Hematopoietic multipotent progenitor cell (in vitro differentiated cells): ENCODE measurements at regions not wholly inside any gene's neighbourhood (a gene's known extent, or its start where the extent isn't known, plus 50 kb on each side); places are given as distances from the start of the nearest gene placed in this dataset.
"Not testable (repeated sequence)": the region's sequence is repeated elsewhere in the genome, so short reads cannot be mapped to it uniquely, and the experiment has no call there.

Experiments used
- DNase-seq, 3 donors: peaks; one replicate each; pipeline ENCODE4 v3.0.0-alpha.2; 2011 to 2015; ENCODE audit warnings: low read depth in 2 of 3, low spot score in 2 of 3

DNA sequence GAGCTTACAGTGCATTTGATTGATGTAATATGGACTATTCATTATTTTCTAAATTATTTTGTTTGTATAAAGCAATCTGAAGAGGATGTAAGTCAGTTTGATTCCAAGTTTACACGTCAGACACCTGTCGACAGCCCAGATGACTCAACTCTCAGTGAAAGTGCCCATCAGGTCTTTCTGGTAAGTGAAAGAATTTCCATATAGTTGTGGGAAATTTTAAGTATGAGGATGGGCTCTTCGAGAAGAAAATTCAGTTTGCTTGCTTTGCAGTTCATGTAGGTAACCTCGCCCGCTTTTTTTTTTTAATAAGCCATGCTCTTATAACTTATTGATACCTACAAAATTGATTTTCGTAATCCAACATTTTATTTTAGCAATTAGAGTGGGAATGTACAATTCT, 151.6 kb downstream of the CDRT15L2 start:
- DNase-seq, result not testable (repeated sequence)

DNA sequence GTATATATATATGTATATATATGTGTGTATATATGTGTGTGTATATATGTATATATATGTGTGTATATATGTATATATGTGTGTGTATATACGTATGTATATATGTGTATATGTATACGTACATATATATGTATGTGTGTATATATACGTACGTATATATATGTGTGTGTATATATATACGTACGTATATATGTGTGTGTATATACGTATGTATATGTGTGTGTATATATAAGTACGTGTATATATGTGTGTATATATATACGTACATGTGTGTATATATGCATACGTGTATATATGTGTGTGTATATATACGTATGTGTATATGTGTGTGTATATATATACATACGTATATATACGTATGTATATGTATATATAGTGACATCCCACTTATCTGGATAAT, 154.4 kb downstream of the CDRT15L2 start:
- no peak for DNase-seq

DNA sequence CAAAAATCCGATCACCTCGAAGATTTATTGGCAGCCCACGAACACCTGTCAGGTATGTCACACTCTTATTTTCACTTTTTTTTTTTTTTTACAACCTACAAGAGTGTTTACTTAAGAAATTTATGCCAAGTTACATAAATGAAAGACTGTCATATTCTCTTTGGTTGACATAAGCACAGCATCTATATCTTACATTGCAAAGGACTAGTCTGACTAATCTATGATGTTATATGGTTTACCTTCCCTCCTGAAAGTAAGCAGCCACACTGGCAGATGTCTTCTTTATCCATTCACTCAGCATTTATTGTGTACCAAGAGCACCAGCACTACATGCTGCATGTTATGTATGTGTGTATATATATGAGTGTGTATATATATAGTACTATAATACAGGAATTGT, 156.3 kb downstream of the CDRT15L2 start:
- no peak for DNase-seq

DNA sequence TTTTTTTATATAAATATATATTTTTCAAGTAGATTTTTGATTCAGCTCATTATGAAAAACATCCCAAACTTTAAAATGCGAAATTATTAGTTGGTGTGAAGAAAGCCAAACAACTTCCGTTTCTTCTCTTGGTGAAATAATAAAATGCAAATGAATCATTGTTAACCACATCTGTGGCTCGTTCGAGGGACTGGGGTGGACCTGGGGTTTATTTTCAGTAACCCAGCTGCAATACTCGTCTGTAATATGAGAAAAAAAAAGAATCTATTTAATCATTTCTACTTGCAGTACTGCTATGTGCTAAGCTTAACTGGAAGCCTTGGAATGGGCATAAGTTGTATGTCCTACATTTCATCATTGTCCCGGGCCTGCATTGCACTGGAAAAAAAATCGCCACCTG, 158.1 kb downstream of the CDRT15L2 start:
- not testable (repeated sequence) for DNase-seq

DNA sequence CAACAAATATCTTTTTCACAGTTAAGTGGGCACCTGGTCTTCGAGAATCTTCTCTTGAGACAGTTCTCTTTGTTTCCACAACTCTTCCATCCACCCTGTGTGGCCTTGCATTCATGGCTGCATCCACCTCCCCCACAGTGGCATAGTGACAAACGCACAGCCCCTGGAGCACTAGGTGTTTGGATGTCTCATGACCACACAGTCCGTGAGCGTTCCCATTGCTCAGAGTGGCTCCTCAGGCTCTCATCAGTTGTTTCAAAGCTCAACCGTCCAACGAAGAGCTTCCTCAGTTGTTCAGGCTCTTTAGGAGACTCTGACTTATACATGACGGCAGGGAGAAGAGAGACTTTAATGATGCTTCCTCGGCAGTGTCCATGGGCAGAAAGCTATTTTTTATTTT, 191.6 kb downstream of the CDRT15L2 start:
- DNase-seq, result no peak

DNA sequence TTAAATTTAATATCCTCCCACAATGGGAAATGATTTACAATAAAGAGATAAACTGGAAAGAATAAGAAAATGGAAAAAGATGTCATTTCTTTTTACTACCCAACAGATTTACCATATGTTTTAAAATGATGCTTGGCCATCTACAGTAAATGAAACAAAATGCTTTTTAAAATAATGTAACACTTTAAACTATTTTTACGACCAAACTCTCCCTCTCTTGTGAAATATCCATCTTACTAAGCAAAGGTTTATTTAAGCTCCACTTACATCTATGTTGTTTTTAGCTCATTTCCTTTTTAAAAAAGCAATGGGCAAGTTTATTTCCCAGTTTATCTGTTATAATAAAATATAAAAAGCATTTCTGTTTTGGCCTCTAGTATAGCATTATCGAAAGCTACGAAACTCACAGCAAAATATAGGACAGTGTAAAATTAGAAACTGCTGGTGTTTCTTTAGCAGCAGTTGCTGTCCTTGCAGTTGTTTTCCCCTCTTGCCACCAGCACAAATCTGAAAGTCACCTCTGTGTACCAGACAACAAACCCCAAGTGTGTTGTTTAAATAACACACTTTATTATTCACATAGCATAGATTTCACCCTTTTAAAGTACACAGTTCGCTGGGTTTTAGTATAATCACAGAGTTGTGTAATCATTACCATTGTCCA, 195.1 kb downstream of the CDRT15L2 start:
- no peak for DNase-seq

DNA sequence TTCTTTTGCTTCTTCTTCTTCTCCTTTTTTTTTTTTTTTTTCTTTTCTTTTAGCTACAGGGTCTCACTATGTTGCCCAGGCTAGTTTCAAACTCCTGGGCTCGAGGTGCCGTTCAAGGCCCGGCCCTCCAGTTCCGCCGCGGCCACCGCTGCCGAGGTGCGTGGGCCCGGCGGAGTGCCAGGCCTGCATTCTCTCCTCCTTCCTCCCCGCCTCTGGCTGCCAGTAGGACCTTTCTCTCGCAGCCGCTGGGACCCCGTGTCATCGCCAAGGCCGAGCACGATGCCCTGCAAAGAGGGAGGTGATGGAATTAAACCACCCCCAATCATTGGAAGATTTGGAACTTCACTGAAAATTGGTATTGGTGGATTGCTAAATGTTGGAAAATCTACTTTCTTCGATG, 195.8 kb downstream of the CDRT15L2 start:
- no peak for DNase-seq

DNA sequence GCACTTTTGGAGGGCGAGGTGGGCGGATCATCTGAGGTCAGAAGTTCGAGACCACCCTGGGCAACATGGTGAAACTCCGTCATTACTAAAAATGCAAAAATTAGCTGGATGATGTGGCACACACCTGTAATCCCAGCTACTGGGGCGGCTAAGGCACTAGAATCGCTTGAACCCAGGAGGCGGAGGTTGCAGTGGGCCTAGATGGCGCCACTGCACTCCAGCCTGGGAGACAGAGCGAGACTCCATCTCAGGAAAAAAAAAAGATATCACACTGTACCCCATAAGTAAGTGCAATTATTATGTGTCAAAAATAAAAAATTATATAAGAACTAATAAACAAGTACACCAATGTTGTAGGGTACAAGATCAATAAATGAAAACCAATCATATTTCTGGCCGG, 200.0 kb downstream of the CDRT15L2 start:
- DNase-seq, result no peak

DNA sequence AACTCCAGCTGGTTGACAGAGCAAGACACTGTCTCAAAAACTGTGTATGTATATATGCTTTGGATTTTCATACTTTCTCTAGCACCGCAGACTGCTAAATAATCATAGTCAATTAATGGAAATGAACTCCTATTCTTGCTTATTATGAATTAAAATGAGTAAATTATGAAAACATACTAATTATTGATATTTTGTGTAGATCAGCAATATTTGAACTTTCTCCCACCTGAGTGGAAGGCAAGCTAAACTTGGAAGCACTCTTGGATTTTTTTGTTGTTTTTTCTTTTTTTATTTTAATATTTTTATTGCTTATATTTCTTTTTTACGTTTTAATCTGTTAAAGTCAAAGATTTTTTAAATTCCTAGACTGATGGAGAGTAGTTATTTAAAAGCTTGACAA, 201.7 kb downstream of the CDRT15L2 start:
- no peak for DNase-seq

DNA sequence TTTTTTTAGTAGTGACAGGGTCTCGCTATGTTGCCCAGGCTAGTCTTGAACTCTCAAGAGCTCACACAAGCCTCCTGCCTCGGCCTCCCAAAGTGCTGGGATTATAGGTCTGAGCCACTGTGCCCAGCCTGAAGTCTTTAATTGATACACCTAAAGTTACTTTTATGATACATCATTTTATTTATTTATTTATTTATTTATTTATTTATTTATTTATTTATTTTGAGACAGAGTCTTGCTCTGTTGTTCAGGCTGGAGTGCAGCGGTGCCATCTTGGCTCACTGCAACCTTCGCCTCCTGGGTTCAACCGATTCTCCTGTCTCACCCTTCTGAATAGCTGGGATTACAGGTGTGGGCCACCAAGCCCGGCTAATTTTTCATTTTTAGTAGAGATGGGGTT, 202.3 kb downstream of the CDRT15L2 start:
- DNase-seq, result not testable (repeated sequence)

DNA sequence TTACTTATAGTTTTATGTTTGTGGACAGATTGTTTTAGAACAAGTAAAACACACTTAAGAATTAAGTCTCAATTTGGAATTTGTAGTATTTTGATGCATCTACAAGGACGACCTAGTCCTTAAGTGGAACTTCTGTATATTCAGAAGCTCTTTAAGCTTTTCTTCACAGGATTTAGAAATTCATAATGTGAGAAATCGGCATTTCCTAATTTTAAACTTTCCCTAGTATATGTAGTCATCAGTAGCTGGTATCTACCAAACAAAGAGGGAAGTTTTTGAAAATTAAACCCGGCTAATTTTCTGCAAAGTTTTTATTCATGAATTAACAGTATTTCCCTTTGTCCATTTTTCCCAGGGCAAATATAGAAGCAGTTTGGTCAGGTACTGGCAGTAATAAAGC, 203.6 kb downstream of the CDRT15L2 start:
- DNase-seq, result no peak

DNA sequence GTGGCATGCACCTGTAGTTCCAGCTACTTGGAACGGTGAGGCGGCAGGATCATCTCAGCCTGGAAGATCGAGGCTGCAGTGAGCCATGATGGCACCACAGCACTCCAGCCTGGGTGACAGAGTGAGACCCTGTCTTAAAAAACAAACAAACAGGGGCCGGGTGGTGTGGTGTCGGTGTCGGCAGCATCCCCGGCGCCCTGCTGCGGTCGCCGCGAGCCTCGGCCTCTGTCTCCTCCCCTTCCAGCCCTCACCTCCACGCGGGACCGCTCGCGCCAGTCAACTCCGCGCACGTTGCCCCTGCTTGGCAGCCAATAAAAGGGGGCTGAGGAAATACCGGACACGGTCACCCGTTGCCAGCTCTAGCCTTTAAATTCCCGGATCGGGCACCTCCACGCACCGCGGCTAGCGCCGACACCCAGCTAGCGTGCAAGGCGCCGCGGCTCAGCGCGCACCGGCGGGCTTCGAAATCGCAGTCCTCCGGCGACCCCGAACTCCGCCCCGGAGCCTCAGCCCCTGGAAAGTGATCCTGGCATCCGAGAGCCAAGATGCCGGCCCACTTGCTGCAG, 204.7 kb downstream of the CDRT15L2 start:
- no peak for DNase-seq

DNA sequence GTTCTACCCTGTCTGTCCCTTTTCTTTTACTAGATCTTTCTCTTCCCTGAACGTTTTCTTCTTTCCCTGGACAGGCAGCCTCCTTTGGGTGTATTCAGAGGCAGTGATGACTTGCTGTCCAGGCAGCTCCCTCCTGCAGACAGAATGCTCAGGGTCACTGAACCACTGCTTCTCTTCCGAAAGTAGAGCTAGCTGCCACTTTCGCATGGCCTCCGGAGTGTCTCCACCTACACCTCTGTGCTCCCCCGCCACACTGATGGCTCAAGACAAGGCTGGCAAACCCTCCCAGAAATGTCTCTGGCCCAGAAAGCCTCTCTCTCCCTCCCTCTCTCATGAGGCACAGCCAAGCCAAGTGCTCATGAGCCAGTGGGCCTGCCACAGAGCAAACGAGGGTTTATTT, 207.8 kb downstream of the CDRT15L2 start:
- DNase-seq, result no peak

DNA sequence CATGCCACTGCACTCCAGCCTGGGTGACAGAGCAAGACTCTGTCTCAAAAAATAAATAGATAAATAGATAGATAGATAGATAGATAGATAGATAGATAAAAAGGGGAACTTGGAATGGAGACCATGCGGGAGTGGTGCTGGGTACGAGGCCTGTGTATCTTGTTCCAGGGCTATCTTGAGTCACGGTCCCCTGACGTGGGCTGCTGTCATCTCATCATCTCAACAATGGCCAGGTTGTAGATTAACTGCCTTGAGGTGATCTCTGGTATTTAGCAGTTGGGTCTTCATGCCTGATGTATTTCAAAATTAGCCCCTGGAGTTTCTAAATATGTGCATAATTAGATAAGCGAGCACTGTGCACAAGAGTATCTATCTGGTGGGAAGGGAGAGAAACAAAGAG, 212.1 kb downstream of the CDRT15L2 start:
- no peak for DNase-seq

DNA sequence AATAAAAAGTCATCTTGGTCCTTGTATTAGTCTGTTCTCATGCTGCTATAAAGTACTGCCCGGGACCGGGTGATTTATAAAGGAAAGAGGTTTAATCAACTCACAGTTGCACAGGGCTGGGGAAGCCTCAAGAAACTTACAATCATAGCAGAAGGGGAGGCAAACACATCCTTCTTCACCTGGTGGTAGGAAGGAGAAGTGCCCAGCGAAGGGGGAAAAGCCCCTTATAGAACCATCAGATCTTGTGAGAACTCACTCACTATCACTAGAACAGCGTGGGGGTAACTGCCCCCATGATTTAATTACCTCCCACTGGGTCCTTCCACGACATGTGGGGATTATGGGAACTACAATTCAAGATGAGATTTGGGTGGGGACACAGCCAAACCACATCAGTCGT, 215.0 kb downstream of the CDRT15L2 start:
- not testable (repeated sequence) for DNase-seq

DNA sequence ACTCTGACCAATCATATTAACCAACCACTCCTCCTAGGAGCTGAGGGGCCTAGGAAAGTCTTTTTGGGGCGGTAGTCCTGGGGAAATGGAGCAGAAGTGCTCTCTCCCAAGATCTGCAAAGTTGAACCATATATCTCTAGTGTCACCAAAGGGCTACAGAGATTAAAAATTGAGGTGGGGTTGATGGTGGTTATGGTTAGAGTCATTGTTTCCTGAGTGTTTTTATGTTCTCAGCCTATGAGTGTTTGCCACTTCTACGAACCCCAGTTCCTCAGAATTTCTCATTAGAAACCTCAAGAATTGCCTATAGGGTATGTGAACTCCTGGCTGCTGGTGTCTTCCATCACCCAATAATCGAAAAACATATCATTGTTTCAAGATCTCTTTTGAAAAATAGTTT, 217.8 kb downstream of the CDRT15L2 start:
- DNase-seq, result no peak

DNA sequence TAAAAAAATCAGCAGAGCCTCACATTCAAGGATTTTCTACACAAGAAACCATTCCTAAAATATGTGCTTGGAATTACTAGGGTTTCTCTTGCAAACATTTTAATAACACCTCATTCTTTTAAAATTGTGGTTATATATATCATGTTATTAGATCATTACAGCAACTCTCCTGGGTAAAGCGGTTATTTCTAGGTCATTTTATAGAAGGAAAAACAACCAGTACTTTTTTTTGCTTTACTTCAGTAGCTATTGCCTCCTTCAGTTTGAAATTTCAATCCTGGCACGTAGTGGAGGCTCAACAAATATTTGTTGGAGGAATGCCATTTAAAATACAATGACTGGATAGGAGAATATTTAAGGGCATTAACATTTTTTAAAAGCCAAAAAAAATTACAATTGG, 220.6 kb downstream of the CDRT15L2 start:
- DNase-seq, result no peak

DNA sequence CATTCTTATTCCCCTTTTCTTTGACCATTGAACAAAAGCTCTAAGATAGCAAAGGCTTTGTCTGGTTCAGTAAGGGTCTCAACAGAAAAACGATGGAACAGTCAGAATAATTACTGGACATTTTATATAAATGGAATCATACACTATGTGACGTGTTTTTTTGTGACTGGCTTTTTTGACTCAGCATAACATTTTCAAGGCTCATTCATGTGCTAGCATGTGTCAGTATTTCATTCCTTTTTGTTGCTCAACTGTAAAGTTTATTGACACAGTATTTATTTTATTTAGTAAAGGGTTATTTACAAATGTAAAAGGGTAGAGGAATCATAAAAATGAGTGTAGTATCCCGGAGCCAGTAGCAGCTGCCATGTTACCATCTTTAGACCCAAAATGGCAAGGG, 226.2 kb downstream of the CDRT15L2 start:
- DNase-seq, result no peak

DNA sequence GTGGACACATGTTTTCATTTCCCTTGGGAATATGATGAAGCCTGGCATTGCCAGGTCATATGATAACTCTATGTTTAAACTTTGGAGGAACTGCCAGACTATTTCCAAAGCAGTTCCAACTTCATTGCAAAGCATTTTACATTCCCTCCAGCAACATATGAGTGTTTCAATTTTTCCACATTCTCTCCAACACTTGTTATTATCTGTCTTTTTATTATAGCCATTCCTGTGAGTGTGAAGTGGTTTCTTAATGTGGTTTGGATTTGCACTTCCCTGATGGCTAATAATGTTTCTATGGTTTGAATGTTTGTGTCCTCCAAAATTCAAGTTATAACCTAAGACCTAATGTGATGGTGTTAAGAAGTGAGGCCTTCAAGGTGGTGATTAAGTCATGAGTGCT, 228.0 kb downstream of the CDRT15L2 start:
- DNase-seq, result not testable (repeated sequence)

DNA sequence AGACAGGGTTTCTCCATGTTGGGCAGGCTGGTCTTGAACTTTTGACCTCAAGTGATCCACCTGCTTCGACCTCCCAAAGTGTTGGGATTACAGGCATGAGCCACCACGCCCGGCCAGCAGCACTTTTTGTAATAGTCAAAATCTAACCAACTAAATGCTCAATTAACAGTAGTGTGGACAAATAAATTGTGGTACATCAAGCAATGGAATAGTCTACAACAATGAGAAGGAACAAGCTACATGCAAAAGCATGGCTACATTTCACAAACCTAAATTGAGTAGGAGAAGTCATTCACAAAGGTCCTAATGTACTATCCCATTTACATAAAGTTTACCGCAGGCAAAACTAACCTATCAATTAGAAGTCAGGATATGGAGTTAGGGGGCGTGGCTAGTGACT, 227.4 kb downstream of the USP22 start:
- DNase-seq, result not testable (repeated sequence)

DNA sequence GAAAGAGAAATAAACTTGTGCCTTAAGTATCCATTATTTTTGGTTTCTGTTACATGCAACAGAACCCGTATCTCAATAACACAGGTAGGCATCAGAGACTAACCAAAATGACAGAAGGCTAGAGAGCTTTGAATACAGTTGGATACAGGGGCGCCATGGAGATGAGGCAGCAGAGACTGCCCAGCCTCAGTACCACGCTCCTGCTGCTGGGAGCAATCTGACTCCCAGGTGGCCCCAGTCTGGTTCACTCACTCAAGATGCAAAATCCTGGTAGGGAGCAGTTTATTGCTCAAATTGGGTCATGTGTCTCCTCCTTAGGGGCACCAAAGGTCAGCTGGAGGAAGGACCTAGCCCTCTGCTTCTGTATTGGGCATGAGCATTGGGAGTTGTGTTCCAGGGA, 218.9 kb downstream of the USP22 start:
- no peak for DNase-seq

DNA sequence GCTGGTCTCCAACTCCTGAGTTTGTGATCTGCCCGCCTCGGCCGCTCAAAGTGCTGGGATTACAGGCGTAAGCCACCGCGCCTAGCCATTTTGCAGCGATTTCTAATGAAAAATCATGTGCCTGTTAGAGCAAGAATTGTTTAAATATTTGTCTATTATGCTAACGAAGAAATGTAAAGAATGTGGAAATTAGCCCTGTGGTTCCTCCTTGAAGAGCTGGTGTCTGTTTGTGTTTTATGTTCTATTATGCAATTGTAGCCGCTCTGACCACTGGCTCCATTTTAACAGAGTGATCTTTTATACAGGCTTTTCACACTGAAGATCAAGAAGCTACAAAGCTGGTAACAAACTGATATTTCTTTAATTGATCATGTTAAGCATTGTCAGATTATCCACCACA, 217.3 kb downstream of the USP22 start:
- no peak for DNase-seq

DNA sequence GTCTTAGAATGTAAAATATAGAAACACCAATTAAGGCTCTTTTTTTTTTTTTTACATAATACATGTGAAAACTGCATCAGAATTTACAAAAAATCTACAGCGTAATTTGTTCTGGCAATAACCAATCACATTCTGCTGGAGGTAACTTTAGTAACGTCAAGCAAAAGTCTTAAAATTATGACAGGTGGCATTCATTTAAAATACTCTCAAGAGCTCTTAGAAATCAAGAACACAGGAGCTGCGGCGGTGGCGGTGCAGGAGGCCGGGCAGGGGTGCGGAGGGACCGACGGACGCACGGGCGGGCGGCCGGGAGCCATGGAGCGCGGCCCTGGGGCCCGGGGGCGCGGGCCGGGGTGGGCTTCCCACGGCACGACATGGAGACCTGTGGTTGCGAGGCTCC, 202.4 kb downstream of the USP22 start:
- DNase-seq, result peak in 2 of 3 donors; percentile 24 to 31
